NCI-H1105 treated with DMSO at 0.1 percent for 48 hours (cell line): ENCODE measurements at regions not wholly inside any gene's neighbourhood (a gene's known extent, or its start where the extent isn't known, plus 50 kb on each side); places are given as distances from the start of the nearest gene placed in this dataset.
"Not testable (repeated sequence)": the region's sequence is repeated elsewhere in the genome, so short reads cannot be mapped to it uniquely, and the experiment has no call there.

ENCODE experiments used
- DNase-seq: peaks from one replicate; lab custom pipeline; 2025; lab: John Stamatoyannopoulos, UW

GRCh38 chr4:131304686-131305085, 1844.4 kb upstream of the PCDH10 start:
- no peak for DNase-seq

- no peak for DNase-seq
Measured at GRCh38 chr4:131309628-131310027, 1839.5 kb upstream of the PCDH10 start.

- DNase-seq, result no peak
Measured at GRCh38 chr4:131316086-131316485, 1833.0 kb upstream of the PCDH10 start.

- no peak for DNase-seq
Measured at GRCh38 chr4:131337936-131338335, 1811.2 kb upstream of the PCDH10 start.

GRCh38 chr4:131339137-131339536, 1810.0 kb upstream of the PCDH10 start:
- no peak for DNase-seq

- DNase-seq, result no peak
Measured at GRCh38 chr4:131344761-131345160, 1804.3 kb upstream of the PCDH10 start.

GRCh38 chr4:131347816-131348215, 1801.3 kb upstream of the PCDH10 start:
- DNase-seq, result no peak

- DNase-seq, result no peak
Measured at GRCh38 chr4:131348263-131348662, 1800.8 kb upstream of the PCDH10 start.

- DNase-seq, result not testable (repeated sequence)
Measured at GRCh38 chr4:131352371-131352770, 1796.7 kb upstream of the PCDH10 start.

- no peak for DNase-seq
Measured at GRCh38 chr4:131366714-131367113, 1782.4 kb upstream of the PCDH10 start.

- DNase-seq, result no peak
Measured at GRCh38 chr4:131367441-131367840, 1781.7 kb upstream of the PCDH10 start.

GRCh38 chr4:131370846-131371245, 1778.2 kb upstream of the PCDH10 start:
- DNase-seq, result peak; percentile 90

GRCh38 chr4:131381055-131381454, 1768.0 kb upstream of the PCDH10 start:
- DNase-seq, result no peak

GRCh38 chr4:131382839-131383238, 1766.3 kb upstream of the PCDH10 start:
- no peak for DNase-seq

GRCh38 chr4:131388277-131388676, 1760.8 kb upstream of the PCDH10 start:
- no peak for DNase-seq

- DNase-seq, result no peak
Measured at GRCh38 chr4:131408102-131408501, 1741.0 kb upstream of the PCDH10 start.

GRCh38 chr4:131411393-131411792, 1737.7 kb upstream of the PCDH10 start:
- no peak for DNase-seq

- DNase-seq, result no peak
Measured at GRCh38 chr4:131419147-131419546, 1729.9 kb upstream of the PCDH10 start.

GRCh38 chr4:131426023-131426758, 1722.9 kb upstream of the PCDH10 start:
- no peak for DNase-seq

- no peak for DNase-seq
Measured at GRCh38 chr4:131427000-131427399, 1722.1 kb upstream of the PCDH10 start.

- no peak for DNase-seq
Measured at GRCh38 chr4:131430302-131430701, 1718.8 kb upstream of the PCDH10 start.

- DNase-seq, result no peak
Measured at GRCh38 chr4:131441004-131441688, 1707.9 kb upstream of the PCDH10 start.

- DNase-seq, result no peak
Measured at GRCh38 chr4:131447883-131448282, 1701.2 kb upstream of the PCDH10 start.
